Fibroblast of lung (primary cell): ENCODE measurements at regions not wholly inside any gene's neighbourhood (a gene's known extent, or its start where the extent isn't known, plus 50 kb on each side); places are given as distances from the start of the nearest gene placed in this dataset.

Experiments
- DNase-seq, 2 donors: peaks; one replicate each; pipeline versions ENCODE4 v3.0.0 to v3.0.0-alpha.2; 2010; ENCODE audit warnings: low read depth in 2 of 2
- H2AFZ ChIP-seq: 2 replicates; pipeline ENCODE4 v1.5.1; 2012; ENCODE audit warnings: low read length, control low read depth, inconsistent platforms
- H3K27ac ChIP-seq: 2 replicates; pipeline ENCODE4 v1.5.1; 2011; ENCODE audit warnings: low read length, control low read depth; ENCODE audit not compliant: insufficient read depth
- H3K27me3 ChIP-seq: 2 replicates; pipeline ENCODE4 v1.5.1; 2011; ENCODE audit warnings: mild to moderate bottlenecking, low read length; ENCODE audit not compliant: control insufficient read depth, insufficient read depth
- H3K36me3 ChIP-seq: 2 replicates; pipeline ENCODE4 v1.5.1; 2011; ENCODE audit warnings: low read length; ENCODE audit not compliant: control insufficient read depth, insufficient read depth
- H3K4me1 ChIP-seq: 2 replicates; pipeline ENCODE4 v1.5.1; 2011; ENCODE audit warnings: low read length; ENCODE audit not compliant: control insufficient read depth, insufficient read depth; ENCODE audit errors: extremely low read depth
- H3K4me2 ChIP-seq: 2 replicates; pipeline ENCODE4 v1.5.1; 2011; ENCODE audit warnings: low read length, control low read depth; ENCODE audit not compliant: insufficient read depth; ENCODE audit errors: extremely low read depth
- H3K4me3 ChIP-seq, 4 experiments: fragments of 200-600 bp in 1 of 4; sonication (generic) in 1 of 4; replicated peaks in 1 of 4; 2 replicates each; pipeline ENCODE4 v1.5.1; 2011 to 2016; ENCODE audit warnings: low read length in 4 of 4, low read depth in 3 of 4, mild to moderate bottlenecking in 3 of 4, control low read depth in 2 of 4, inconsistent platforms in 1 of 4, mixed read lengths in 1 of 4; ENCODE audit not compliant: insufficient read depth in 1 of 4; ENCODE audit errors: control extremely low read depth in 1 of 4
- H3K79me2 ChIP-seq: 2 replicates; pipeline ENCODE4 v1.5.1; 2012; ENCODE audit warnings: mild to moderate bottlenecking, low read length, inconsistent platforms; ENCODE audit not compliant: control insufficient read depth, insufficient read depth
- H3K9ac ChIP-seq: 2 replicates; pipeline ENCODE4 v1.5.1; 2011; ENCODE audit warnings: mild to moderate bottlenecking, low read length, control low read depth; ENCODE audit not compliant: insufficient read depth
- H3K9me3 ChIP-seq: 2 replicates; pipeline ENCODE4 v1.5.1; 2012; ENCODE audit warnings: low read depth, low read length; ENCODE audit not compliant: control insufficient read depth, insufficient read depth
- H4K20me1 ChIP-seq: 2 replicates; pipeline ENCODE4 v1.5.1; 2011; ENCODE audit warnings: low read length; ENCODE audit not compliant: control insufficient read depth, insufficient read depth; ENCODE audit errors: extremely low read depth
- EZH2 ChIP-seq: IDR thresholded peaks from 2 replicates; pipeline ENCODE4 v1.5.1; 2012; ENCODE audit warnings: low read length, control low read depth, mild to moderate bottlenecking; ENCODE audit errors: missing control alignments
- TF ChIP-seq, protein P1 (sequence below), 2 donors: IDR thresholded peaks in 1 of 2; conservative IDR thresholded peaks in 1 of 2; 1 replicate in 1 of 2; 2 replicates in 1 of 2; pipeline ENCODE4 v1.5.1; 2011 to 2012; ENCODE audit warnings: low read length in 2 of 2, control low read depth in 1 of 2, inconsistent platforms in 1 of 2, low read depth in 1 of 2, mild to moderate bottlenecking in 1 of 2

GRCh38 chr3:177529071-177529550 lies 331.8 kb upstream of the TBL1XR1 start:
- Histone ChIP-seq H3K79me2 (no peaks in the 10 kb centered on the region), H3K36me3 (no peaks in the 10 kb centered on the region), H2AFZ (no peak overlapping the region), H3K4me1 (no peaks in the 10 kb centered on the region), H3K27ac (no peak overlapping the region), H3K9me3 (no peaks in the 10 kb centered on the region), H4K20me1 (no peaks in the 10 kb centered on the region), H3K9ac (no peak overlapping the region), H3K4me2 (no peak overlapping the region), H3K27me3 (no peaks in the 10 kb centered on the region), H3K4me3 (no peak overlapping the region)
- DNase-seq: no peak
- TF ChIP-seq, protein P1, sequence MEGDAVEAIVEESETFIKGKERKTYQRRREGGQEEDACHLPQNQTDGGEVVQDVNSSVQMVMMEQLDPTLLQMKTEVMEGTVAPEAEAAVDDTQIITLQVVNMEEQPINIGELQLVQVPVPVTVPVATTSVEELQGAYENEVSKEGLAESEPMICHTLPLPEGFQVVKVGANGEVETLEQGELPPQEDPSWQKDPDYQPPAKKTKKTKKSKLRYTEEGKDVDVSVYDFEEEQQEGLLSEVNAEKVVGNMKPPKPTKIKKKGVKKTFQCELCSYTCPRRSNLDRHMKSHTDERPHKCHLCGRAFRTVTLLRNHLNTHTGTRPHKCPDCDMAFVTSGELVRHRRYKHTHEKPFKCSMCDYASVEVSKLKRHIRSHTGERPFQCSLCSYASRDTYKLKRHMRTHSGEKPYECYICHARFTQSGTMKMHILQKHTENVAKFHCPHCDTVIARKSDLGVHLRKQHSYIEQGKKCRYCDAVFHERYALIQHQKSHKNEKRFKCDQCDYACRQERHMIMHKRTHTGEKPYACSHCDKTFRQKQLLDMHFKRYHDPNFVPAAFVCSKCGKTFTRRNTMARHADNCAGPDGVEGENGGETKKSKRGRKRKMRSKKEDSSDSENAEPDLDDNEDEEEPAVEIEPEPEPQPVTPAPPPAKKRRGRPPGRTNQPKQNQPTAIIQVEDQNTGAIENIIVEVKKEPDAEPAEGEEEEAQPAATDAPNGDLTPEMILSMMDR (conservative IDR thresholded peaks at IDR 0.05 in 1 of 2, IDR thresholded peaks at IDR 0.05 in 1 of 2; ENCODE audit: low read depth in 1 of 2, low read length in 2 of 2): no peak
- TF ChIP-seq EZH2: no peak

DNA sequence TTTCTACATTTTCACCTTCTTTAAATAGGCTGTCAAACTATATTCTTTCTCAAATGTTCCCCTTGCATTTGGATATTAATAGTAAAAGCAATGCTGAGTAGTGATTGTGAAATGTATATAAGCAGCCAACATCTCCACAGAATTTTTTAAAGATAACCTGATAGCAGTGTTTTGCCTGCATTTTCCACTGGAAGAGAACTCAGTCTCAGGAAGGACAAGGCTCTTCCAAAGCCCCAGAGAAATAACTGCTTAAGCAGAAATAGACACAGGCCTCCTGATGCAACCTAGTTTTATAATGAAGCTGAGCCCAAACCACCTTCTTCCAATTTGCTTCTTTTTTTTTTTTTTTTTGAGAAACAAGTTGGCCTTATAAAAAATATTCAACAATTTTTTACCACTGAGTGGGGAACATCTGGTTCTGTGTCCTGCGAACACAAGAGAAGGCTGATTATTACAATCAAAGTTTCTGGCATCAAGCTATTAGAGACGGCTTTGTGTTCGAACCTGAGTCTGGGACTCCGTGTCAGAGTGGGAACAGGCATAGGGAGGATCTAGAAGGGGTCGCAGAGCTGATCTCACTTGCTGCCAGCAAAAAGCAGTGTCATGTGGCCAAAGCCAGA lies 332.5 kb upstream of the TBL1XR1 start:
- H3K79me2 ChIP-seq: no peaks in the 10 kb centered on the region
- peak; percentile 67 to 71 for DNase-seq
- H3K4me2 ChIP-seq: no peak overlapping the region
- H3K9me3 ChIP-seq: no peaks in the 10 kb centered on the region
- H3K4me1 ChIP-seq: no peaks in the 10 kb centered on the region
- TF ChIP-seq EZH2: no peak
- TF ChIP-seq, protein P1 (conservative IDR thresholded peaks at IDR 0.05 in 1 of 2, IDR thresholded peaks at IDR 0.05 in 1 of 2; ENCODE audit: low read depth in 1 of 2, low read length in 2 of 2): no peak
- H3K9ac ChIP-seq: no peak overlapping the region
- H3K27me3 ChIP-seq: no peaks in the 10 kb centered on the region
- no peaks in the 10 kb centered on the region for H4K20me1 ChIP-seq
- H3K36me3 ChIP-seq: no peaks in the 10 kb centered on the region
- no peak overlapping the region for H2AFZ ChIP-seq
- H3K27ac ChIP-seq: no peak overlapping the region
- no peak overlapping the region for H3K4me3 ChIP-seq

- Histone ChIP-seq H3K27ac (no peak overlapping the region), H3K27me3 (no peaks in the 10 kb centered on the region), H4K20me1 (no peaks in the 10 kb centered on the region), H3K4me1 (no peaks in the 10 kb centered on the region), H3K4me3 (no peak overlapping the region), H3K9ac (no peak overlapping the region), H2AFZ (no peak overlapping the region), H3K9me3 (no peaks in the 10 kb centered on the region), H3K36me3 (no peaks in the 10 kb centered on the region), H3K79me2 (no peaks in the 10 kb centered on the region), H3K4me2 (no peak overlapping the region)
- no peak for TF ChIP-seq EZH2
- TF ChIP-seq, protein P1 (conservative IDR thresholded peaks at IDR 0.05 in 1 of 2, IDR thresholded peaks at IDR 0.05 in 1 of 2; ENCODE audit: low read depth in 1 of 2, low read length in 2 of 2): no peak
- DNase-seq: no peak
These were observed 333.6 kb upstream of the TBL1XR1 start for GRCh38 chr3:177530908-177531307.
